GM18867 (cell line): ENCODE measurements at regions not wholly inside any gene's neighbourhood (a gene's known extent, or its start where the extent isn't known, plus 50 kb on each side); places are given as distances from the start of the nearest gene placed in this dataset.

Experiments used
- ATAC-seq: cut with Tn5 transposase; IDR thresholded peaks from one replicate; pipeline ENCODE4 v1.9.1; 2021; ENCODE audit warnings: mild to moderate bottlenecking, moderate library complexity; ENCODE audit not compliant: unreplicated experiment

- ATAC-seq: no peak
Measured at GRCh38 chr4:108236264-108236663, 67.5 kb upstream of the LEF1 start.

- ATAC-seq: no peak
Measured at GRCh38 chr4:108227923-108228322, 59.2 kb upstream of the LEF1 start.

- no peak for ATAC-seq
Measured at GRCh38 chr4:108224611-108225053, 55.9 kb upstream of the LEF1 start.

GRCh38 chr4:108223313-108223712 lies 54.6 kb upstream of the LEF1 start:
- ATAC-seq: no peak

GRCh38 chr4:108219998-108220397 lies 51.3 kb upstream of the LEF1 start:
- ATAC-seq: no peak
